NCI-H128 (cell line): ENCODE measurements at regions not wholly inside any gene's neighbourhood (a gene's known extent, or its start where the extent isn't known, plus 50 kb on each side); places are given as distances from the start of the nearest gene placed in this dataset.
"Not testable (repeated sequence)": the region's sequence is repeated elsewhere in the genome, so short reads cannot be mapped to it uniquely, and the experiment has no call there.

ENCODE experiments used
- DNase-seq: peaks from one replicate; lab custom pipeline; 2025; ENCODE audit not compliant: unreplicated experiment; lab: John Stamatoyannopoulos, UW

DNA sequence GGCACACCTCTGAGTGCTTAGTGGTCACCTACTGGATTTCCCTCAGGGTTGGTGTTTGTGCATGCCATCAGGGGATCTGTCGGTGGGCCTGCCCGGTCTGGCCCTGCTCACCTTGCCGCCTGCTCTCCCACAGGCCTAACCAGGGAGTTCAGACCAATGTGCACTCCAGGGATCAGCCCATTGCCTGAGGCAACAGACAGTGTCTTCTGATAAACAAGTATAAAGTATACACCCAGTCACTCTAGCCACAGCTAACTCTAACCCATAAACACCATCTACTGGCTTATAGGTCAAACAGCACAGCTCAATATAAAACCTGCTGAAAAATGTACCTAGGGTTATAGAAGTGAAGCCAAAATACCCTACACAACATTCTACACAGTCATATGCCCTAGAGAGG, 1300.0 kb downstream of the PLA2G4A start:
- DNase-seq, result no peak

DNA sequence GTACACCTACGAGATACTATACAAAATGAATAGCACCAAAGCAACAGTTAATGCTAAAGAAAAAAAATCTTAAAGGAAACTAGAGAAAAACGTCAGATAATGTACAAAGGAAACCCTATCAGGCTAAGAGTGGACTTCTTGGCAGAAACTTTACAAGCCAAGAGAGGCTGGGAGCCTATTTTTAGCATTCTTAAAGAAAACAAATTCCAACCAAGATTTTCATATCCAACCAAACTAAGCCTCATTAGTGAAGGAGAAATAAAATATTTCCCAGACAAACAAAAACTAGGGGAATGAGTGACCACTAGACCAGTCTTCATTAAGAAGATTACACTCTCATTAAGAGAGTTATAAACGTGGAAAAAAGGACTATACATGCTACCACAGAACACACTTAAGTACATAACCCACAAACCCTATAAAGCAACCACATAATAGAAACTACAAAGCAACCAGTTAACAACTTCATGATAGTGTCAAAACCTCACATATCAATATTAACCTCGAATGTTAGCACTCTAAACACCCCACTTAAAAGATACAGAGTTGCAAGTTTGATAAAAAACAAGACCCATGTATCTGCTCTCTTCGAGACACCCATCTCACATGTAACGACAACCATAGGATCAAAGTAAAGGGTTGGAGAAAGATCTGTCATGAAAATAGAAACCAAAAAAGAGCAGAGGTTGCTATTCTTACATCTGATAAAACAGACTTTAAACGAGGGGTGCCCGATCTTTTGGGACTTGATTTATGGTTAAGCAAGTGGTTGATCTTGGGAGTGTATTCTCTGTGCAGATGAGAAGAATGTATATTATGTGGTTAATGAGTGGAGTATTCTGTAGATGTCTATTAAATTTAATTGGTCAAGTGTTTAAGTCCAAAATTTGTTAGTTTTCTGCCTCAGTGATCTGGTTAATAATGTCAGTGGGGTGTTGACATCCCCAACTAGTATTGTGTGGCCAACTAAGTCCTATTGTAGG, 1301.4 kb downstream of the PLA2G4A start:
- no peak for DNase-seq

GRCh38 chr1:188137221-188137620, 1308.5 kb downstream of the PLA2G4A start:
- DNase-seq, result no peak

GRCh38 chr1:188140958-188141357, 1312.2 kb downstream of the PLA2G4A start:
- no peak for DNase-seq

GRCh38 chr1:188154196-188154595, 1325.4 kb downstream of the PLA2G4A start:
- no peak for DNase-seq

- no peak for DNase-seq
These were observed 1326.0 kb downstream of the PLA2G4A start for GRCh38 chr1:188154761-188155160.

DNA sequence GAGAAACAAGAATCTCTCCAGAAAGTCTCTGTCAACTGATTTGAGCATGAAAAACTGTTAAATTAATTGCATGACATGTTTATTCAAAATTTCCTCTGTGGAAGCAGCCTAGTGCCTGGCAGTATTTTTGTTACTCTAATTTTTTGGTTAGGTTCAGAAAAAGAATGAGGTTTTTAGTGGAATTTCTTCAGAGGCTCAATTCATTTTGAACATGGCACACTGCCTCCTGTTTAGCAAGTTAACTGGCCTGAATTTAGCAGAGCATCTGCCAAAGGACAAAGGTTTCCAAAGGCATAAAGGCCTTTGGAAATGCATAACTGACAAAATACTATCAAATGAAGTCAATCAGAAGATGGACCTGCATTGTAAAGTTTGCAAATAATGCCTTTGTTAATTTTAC, 1326.5 kb downstream of the PLA2G4A start:
- DNase-seq, result no peak

- DNase-seq, result no peak
These were observed 1335.7 kb downstream of the PLA2G4A start for GRCh38 chr1:188164459-188164858.

DNA sequence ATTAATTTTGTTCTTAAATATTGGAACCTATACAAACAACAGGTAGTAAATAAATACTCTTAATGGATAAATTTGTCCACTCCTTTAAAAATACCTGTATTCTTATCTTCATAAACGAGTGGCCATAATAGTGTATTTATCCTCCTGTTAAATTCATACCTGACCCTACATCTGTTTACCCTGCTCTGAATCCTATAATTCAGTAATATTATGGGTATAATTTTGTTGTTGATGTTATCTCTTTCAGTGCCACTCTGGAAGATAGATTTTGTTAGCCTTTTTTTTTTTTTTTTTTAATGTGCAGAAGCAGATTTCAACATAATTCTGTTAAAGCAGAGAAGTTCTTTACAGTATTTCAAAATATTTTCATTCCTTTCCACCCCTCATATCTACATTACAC, 1337.9 kb downstream of the PLA2G4A start:
- no peak for DNase-seq

GRCh38 chr1:188169971-188170370, 1341.2 kb downstream of the PLA2G4A start:
- no peak for DNase-seq

- no peak for DNase-seq
These were observed 1341.7 kb downstream of the PLA2G4A start for GRCh38 chr1:188170411-188170810.

DNA sequence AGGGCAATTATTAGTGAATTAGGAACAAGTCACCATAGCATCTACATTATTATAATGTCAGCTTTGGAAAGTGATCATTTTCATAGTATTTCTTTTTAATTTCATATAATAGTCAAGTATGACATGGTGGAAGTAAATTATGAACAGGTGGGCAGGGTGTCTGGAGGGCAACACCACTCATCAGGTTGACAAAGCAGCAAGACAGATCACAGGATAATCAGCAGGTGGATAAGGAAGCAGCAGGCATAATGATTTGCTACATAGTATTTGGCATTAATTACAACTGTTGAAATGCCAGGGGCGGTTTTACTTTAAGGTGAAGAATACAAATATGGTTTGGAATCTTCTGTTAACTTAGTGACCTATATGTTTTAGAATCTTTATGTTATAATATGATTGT, 1342.2 kb downstream of the PLA2G4A start:
- no peak for DNase-seq

DNA sequence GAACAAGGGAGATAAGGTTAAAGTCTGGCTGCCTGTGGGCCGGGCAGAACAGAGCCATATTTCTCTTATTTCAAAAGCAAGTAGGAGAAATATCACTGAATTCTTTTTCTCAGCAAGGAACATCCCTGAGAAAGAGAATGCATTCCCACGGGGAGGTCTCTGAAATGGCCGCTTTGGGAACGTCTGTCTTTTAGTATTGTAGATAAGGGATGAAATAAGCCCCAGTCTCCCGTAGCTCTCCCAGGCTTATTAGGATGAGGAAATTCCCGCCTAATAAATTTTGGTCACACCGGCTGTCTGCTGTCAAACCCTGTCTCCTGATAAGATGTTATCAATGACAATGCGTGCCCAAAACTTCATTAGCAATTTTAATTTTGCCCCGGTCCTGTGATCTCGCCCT, 1353.3 kb downstream of the PLA2G4A start:
- DNase-seq, result not testable (repeated sequence)

GRCh38 chr1:188188317-188188716, 1359.6 kb downstream of the PLA2G4A start:
- DNase-seq, result no peak

GRCh38 chr1:188194916-188195315, 1366.2 kb downstream of the PLA2G4A start:
- DNase-seq, result no peak

DNA sequence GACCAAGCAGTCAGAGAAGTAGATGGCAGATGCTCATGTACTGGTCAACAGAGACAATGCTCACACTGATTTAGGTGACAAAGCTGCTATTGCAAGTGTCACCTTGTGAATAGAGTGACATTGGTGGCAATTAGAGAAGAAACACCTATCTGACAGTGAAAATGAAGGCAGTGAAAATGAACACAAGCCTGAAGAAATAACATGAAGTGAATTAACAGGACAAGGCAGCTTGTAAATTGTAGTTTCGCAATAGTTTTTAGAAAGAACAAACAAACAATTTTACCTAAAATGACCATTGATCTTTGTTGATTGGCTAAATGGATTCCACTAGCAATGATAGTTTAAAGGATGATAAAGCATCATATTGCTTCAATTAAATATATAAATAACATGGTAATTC, 1389.5 kb downstream of the PLA2G4A start:
- DNase-seq, result no peak

- DNase-seq, result no peak
These were observed 1391.3 kb downstream of the PLA2G4A start for GRCh38 chr1:188220051-188220450.

DNA sequence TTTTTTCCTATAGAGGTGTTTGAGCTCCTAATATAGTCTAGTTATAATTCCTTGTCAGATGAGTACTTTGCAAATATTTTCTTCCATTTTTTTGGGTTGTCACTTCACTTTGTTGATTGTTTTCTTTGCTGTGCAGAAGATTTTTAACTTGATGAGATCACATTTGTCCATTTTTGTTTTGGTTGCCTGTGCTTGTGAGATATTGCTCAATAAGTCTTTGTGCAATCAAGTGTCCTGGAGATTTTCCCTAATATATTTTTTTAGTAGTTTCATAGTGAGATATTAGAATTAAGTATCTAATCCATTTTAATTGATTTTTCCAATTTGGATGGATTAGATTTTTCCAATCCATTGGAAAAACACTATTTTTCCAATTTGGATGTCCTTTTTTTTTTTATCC, 1395.5 kb downstream of the PLA2G4A start:
- DNase-seq, result no peak

DNA sequence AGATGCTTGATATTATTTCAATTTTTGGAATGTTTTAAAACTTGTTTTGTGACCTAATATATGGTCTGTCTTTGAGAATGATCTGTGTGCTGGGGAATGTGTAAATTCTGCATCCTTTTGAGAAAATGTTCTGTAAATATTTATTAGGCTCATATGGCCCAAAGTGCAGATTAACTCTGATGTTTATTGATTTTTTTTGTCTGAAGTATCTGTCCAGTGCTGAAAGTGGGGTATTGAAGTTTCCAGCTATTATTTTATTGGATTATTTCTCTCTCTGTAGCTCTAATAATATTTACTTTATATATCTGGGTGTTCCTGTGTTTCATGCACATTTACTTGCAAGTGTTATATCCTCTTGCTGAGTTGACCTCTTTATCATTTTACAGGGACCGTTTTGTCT, 1397.2 kb downstream of the PLA2G4A start:
- DNase-seq, result no peak

GRCh38 chr1:188228623-188229022, 1399.9 kb downstream of the PLA2G4A start:
- DNase-seq, result no peak

GRCh38 chr1:188237573-188238348, 1409.0 kb downstream of the PLA2G4A start:
- DNase-seq, result no peak

GRCh38 chr1:188240772-188241406, 1412.1 kb downstream of the PLA2G4A start:
- DNase-seq, result no peak
